Endothelial cell of umbilical vein (primary cell): ENCODE measurements at regions not wholly inside any gene's neighbourhood (a gene's known extent, or its start where the extent isn't known, plus 50 kb on each side); places are given as distances from the start of the nearest gene placed in this dataset.

ENCODE experiments used
- CTCF ChIP-seq, 2 donors: IDR thresholded peaks; 1 replicate in 1 of 2; 2 replicates in 1 of 2; pipeline ENCODE4 v1.5.1; 2011; ENCODE audit warnings: low read length in 2 of 2, mild to moderate bottlenecking in 2 of 2, moderate library complexity in 2 of 2, control low read depth in 1 of 2, inconsistent platforms in 1 of 2, low read depth in 1 of 2; ENCODE audit not compliant: insufficient read depth in 1 of 2; ENCODE audit errors: extremely low read depth in 1 of 2
- EZH2 ChIP-seq: IDR thresholded peaks from 2 replicates; pipeline ENCODE4 v1.6.1; 2012; ENCODE audit warnings: borderline replicate concordance, low read depth, mild to moderate bottlenecking, moderate library complexity, low read length, inconsistent platforms; ENCODE audit not compliant: severe bottlenecking
- GATA2 ChIP-seq: IDR thresholded peaks from 2 replicates; pipeline ENCODE4 v1.7.0; 2011; ENCODE audit warnings: low read depth, mild to moderate bottlenecking, moderate library complexity, mixed read lengths, low read length; ENCODE audit not compliant: insufficient read length, insufficient read depth
- MAX ChIP-seq: IDR thresholded peaks from 2 replicates; pipeline ENCODE4 v1.6.1; 2011; ENCODE audit not compliant: insufficient read depth, insufficient read length
- MYC ChIP-seq: IDR thresholded peaks from one replicate; pipeline ENCODE4 v1.6.1; 2011; ENCODE audit warnings: mild to moderate bottlenecking, low read depth, low read length
- POLR2A ChIP-seq: IDR thresholded peaks from 2 replicates; pipeline ENCODE4 v1.6.1; 2012; ENCODE audit warnings: low read depth, mild to moderate bottlenecking, control low read depth, low read length
- POLR2AphosphoS5 ChIP-seq: IDR thresholded peaks from 2 replicates; pipeline ENCODE4 v1.6.1; 2012; ENCODE audit warnings: low read depth, mild to moderate bottlenecking, control low read depth, low read length, moderate library complexity; ENCODE audit not compliant: insufficient read depth

- TF ChIP-seq CTCF (IDR thresholded peaks at IDR 0.05; ENCODE audit: extremely low read depth in 1 of 2, insufficient read depth in 1 of 2, low read depth in 1 of 2, low read length in 2 of 2) = no peak
- TF ChIP-seq MAX = no peak
- TF ChIP-seq EZH2 = no peak
- no peak for TF ChIP-seq POLR2A
- no peak for TF ChIP-seq MYC
- no peak for TF ChIP-seq POLR2AphosphoS5
- no peak for TF ChIP-seq GATA2
These were observed 166.0 kb downstream of the IPO8 start for GRCh38 chr12:30529489-30530269.
